Left ventricle myocardium inferior (tissue), 1 donor: ENCODE measurements at regions not wholly inside any gene's neighbourhood (a gene's known extent, or its start where the extent isn't known, plus 50 kb on each side); places are given as distances from the start of the nearest gene placed in this dataset.

ENCODE experiments used
- DNase-seq: peaks from one replicate; pipeline ENCODE4 v3.0.0-alpha.2; 2020
- H3K27ac ChIP-seq: fragments of 200-600 bp; replicated peaks from 2 replicates; pipeline ENCODE4 v1.8.0; 2021
- H3K27me3 ChIP-seq: fragments of 200-600 bp; 2 replicates; pipeline ENCODE4 v1.8.0; 2021; ENCODE audit warnings: low read depth
- H3K36me3 ChIP-seq: fragments of 200-600 bp; 2 replicates; pipeline ENCODE4 v1.8.0; 2021
- H3K4me1 ChIP-seq: fragments of 200-600 bp; 2 replicates; pipeline ENCODE4 v1.8.0; 2021
- H3K4me3 ChIP-seq: fragments of 200-600 bp; 2 replicates; pipeline ENCODE4 v1.8.0; 2021; ENCODE audit warnings: mild to moderate bottlenecking, moderate library complexity
- H3K9me3 ChIP-seq: fragments of 200-600 bp; replicated peaks from 2 replicates; pipeline ENCODE4 v1.8.0; 2021
- CTCF ChIP-seq: fragments of 200-600 bp; IDR thresholded peaks from 2 replicates; pipeline ENCODE4 v1.8.0; 2021; ENCODE audit warnings: antibody characterized with exemption, mild to moderate bottlenecking, borderline replicate concordance
- intact Hi-C: fragments of 100-400 bp; cut with micrococcal nuclease; formaldehyde crosslinking; loops from one replicate; pipeline ENCODE4 v1.11.0; 2022
- donor health status: DM: no; HTN: yes; CAD: no; lungs with severe emphysema.

- Histone ChIP-seq H3K9me3 (peaks cover 6% of the 10 kb centered on the region), H3K36me3 (no peaks in the 10 kb centered on the region), H3K4me1 (no peaks in the 10 kb centered on the region), H3K27ac (no peak overlapping the region), H3K4me3 (no peak overlapping the region), H3K27me3 (no peaks in the 10 kb centered on the region)
- intact Hi-C loops, result no loop called here
- TF ChIP-seq CTCF, result no peak
- no peak for DNase-seq
These were observed 484.3 kb downstream of the DIPK2A start for GRCh38 chr3:144455841-144456440.

- Histone ChIP-seq H3K4me3 (no peak overlapping the region), H3K36me3 (no peaks in the 10 kb centered on the region), H3K9me3 (no peaks in the 10 kb centered on the region), H3K27me3 (no peaks in the 10 kb centered on the region), H3K27ac (no peak overlapping the region), H3K4me1 (no peaks in the 10 kb centered on the region)
- DNase-seq, result no peak
- intact Hi-C loops, result no loop called here
- TF ChIP-seq CTCF, result no peak
These were observed 486.1 kb downstream of the DIPK2A start for GRCh38 chr3:144457758-144458157.

DNA sequence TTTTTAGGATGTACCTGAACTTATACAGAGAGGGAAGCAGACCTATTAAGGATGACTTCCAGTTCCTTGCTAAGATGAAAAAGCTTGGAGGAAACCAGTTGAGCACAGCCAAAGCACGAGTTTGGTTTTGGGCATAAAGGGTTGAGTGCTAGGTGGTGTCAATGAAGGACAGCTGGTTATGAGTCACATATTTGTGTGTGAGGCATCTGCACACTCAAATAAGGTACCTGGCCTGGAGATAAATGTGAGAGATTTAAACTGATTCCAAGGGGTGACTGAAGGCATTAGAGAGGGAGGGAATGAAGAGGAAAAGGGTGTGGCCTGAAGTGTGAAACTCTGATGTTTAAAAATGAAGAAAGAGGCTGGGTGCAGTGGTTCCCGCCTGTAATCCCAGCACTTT lies 486.7 kb downstream of the DIPK2A start:
- no peak for TF ChIP-seq CTCF
- intact Hi-C loops, result no loop called here
- no peak overlapping the region for H3K4me3 ChIP-seq
- no peaks in the 10 kb centered on the region for H3K4me1 ChIP-seq
- H3K27me3 ChIP-seq, result no peaks in the 10 kb centered on the region
- DNase-seq, result no peak
- H3K27ac ChIP-seq, result no peak overlapping the region
- no peaks in the 10 kb centered on the region for H3K36me3 ChIP-seq
- H3K9me3 ChIP-seq, result no peaks in the 10 kb centered on the region

DNA sequence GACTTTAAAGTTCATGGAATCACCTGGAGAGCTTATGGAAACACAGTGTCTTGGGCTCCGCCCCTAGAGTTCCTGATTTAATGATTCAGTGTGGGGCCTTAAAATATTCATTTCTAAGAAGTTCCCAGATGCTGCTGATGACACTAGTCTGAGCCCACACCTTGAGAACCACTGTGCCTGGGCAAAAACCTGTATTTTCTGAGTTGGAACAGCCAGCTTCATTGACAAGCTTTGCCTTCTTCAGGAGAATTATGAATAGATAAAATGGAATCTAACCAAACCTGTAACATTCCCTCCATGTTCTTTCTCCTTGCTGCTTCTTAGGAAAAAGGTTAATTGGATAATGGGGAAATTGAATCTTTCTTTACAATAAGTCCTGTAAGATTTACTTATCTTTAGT lies 490.7 kb downstream of the DIPK2A start:
- no peak for TF ChIP-seq CTCF
- Histone ChIP-seq H3K27ac (no peak overlapping the region), H3K9me3 (no peaks in the 10 kb centered on the region), H3K36me3 (no peaks in the 10 kb centered on the region), H3K27me3 (no peaks in the 10 kb centered on the region), H3K4me1 (no peaks in the 10 kb centered on the region), H3K4me3 (no peak overlapping the region)
- DNase-seq, result no peak
- intact Hi-C loops, result no loop called here

DNA sequence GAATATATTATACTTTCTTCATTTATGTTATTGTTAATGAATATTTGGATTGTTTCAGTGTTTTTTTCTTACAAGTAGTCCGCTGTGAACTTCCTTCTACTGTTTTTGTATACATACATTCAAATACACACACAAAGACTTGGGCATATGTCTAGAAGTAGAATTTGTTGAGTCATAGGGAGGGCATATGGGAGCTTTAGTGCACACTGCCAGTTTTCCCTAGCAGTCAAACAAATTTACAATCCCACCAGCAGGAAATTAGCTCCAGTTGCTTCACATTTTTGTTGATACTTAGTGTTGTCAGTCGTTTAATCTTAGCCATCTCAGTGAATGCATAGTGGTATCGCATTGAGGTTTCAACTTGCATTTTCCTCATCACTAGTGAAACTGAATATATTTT lies 492.3 kb downstream of the DIPK2A start:
- H3K27ac ChIP-seq, result no peak overlapping the region
- no peak for TF ChIP-seq CTCF
- no peaks in the 10 kb centered on the region for H3K36me3 ChIP-seq
- no peaks in the 10 kb centered on the region for H3K4me1 ChIP-seq
- DNase-seq, result no peak
- no peaks in the 10 kb centered on the region for H3K9me3 ChIP-seq
- no peaks in the 10 kb centered on the region for H3K27me3 ChIP-seq
- H3K4me3 ChIP-seq, result no peak overlapping the region
- intact Hi-C loops, result no loop called here

DNA sequence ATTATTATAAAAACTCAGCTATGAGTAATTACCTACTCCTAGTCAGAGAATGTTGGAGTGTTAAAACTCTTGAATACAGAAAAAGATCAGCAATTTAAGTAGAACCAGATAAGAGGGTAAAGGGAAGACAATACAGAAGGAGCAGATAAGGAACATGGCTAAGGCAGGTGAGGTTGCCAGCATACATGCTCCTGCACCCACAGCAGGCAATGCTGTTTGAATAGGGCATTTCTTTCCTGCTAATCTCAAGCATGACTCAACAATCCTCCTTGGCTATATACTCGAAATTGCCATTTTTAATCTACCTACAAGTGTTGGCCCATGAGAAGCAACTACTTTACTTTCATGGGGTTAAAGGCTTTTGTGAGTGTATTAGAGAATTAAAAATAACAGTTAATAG lies 494.5 kb downstream of the DIPK2A start:
- no peak for DNase-seq
- H3K4me1 ChIP-seq, result no peaks in the 10 kb centered on the region
- no peaks in the 10 kb centered on the region for H3K36me3 ChIP-seq
- no peak overlapping the region for H3K4me3 ChIP-seq
- no peak for TF ChIP-seq CTCF
- H3K9me3 ChIP-seq, result no peaks in the 10 kb centered on the region
- H3K27me3 ChIP-seq, result no peaks in the 10 kb centered on the region
- no peak overlapping the region for H3K27ac ChIP-seq
- intact Hi-C loops, result no loop called here
